ENCODE measurements at regions not wholly inside any gene's neighbourhood (a gene's known extent, or its start where the extent isn't known, plus 50 kb on each side); places are given as distances from the start of the nearest gene placed in this dataset.

DNA sequence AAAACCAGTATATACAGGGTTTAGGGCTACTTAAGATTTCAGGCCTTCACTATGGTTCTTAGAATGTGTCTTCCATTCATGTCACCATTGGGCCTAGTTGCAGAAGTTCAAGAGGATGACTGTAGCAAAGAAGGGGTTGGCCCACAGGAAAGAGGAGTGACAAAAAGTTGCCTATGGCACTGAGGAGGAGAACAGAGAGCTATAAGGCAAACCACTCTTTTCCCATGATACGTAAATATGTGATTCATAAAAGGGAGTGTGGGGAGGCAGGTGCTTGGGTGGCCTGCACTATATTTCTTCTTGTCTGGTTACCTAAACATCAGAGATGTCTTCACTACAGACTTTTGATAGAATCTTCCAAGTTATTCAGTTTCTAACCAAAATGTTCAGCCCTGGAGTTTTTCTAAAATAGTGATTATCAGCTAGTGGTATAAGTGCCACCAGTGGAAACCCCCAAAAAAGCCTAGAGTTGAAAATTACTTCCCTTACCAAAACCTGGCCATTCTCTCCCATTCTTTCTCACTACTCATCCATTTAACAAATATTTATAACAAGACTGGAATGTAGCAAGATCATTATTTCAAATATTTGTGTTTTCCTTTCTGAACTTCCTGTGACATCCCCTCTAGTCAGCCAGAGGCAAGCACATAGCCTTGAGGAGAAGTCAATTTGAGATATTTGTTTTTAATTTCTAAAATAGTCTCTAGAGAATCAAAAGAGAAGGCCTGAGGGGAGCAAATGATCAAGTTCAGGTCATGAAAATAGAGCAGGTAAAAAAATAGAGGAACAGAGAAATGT lies 367.4 kb downstream of the EFNA5 start:
- Histone ChIP-seq H3K4me1 (ENCODE audit: control insufficient read depth in 5 of 5, insufficient read depth in 5 of 5, low read length in 5 of 5) (peaks cover 0 to 7% (median 0%) of the 10 kb centered on the region in 5 donors), H3K9ac (ENCODE audit: insufficient read depth in 1 of 2, low read length in 2 of 2) (no peak overlapping the region), H3K27ac (ENCODE audit: low read depth in 1 of 2, low read length in 1 of 2) (no peak overlapping the region), H3K36me3 (ENCODE audit: control insufficient read depth in 4 of 4, insufficient read depth in 4 of 4, low read length in 4 of 4) (no peaks in the 10 kb centered on the region), H3K9me3 (ENCODE audit: control insufficient read depth in 4 of 4, insufficient read depth in 3 of 4, low read length in 3 of 4) (no peaks in the 10 kb centered on the region), H3K4me3 (no peak overlapping the region), H3K27me3 (ENCODE audit: control insufficient read depth in 3 of 3, insufficient read depth in 3 of 3, low read length in 2 of 3) (no peaks in the 10 kb centered on the region)
- TF ChIP-seq CTCF (IDR thresholded peaks at IDR 0.05; ENCODE audit: control extremely low read depth, extremely low read depth), result no peak
- ATAC-seq (ENCODE audit: insufficient read depth, low FRiP score) (no peak), DNase-seq (no peak)
- WGBS, 2 donors, result 100% methylated on average over 1 of the region's 1 CpG

DNA sequence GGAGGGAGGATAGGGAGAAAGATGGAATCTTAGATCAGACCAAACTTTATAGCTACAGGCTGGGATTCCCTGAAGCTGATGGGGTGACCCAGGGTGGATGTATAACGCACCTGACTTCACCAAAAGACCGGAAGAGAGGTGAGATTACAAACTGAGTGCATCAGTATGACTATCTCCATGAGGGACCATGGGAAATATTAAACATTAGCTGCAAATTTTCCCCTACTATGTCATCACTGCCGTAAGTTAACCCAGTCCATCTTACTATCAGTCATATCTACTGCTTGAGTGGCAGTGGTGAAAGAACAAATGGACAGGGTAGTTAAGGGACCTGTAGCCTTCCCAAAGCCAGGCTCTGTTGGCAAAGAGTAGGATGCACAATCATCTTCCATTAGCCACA lies 368.3 kb downstream of the EFNA5 start:
- Histone ChIP-seq H3K4me1 (ENCODE audit: control insufficient read depth in 5 of 5, insufficient read depth in 5 of 5, low read length in 5 of 5) (peaks cover 0 to 7% (median 0%) of the 10 kb centered on the region in 5 donors), H3K27ac (ENCODE audit: low read depth in 1 of 2, low read length in 1 of 2) (no peak overlapping the region), H3K9me3 (ENCODE audit: control insufficient read depth in 4 of 4, insufficient read depth in 3 of 4, low read length in 3 of 4) (no peaks in the 10 kb centered on the region), H3K36me3 (ENCODE audit: control insufficient read depth in 4 of 4, insufficient read depth in 4 of 4, low read length in 4 of 4) (no peaks in the 10 kb centered on the region), H3K9ac (ENCODE audit: insufficient read depth in 1 of 2, low read length in 2 of 2) (no peak overlapping the region), H3K4me3 (no peak overlapping the region), H3K27me3 (ENCODE audit: control insufficient read depth in 3 of 3, insufficient read depth in 3 of 3, low read length in 2 of 3) (no peaks in the 10 kb centered on the region)
- 88 to 95% methylated on average over 3 of the region's 3 CpGs for WGBS, 2 donors
- TF ChIP-seq CTCF (IDR thresholded peaks at IDR 0.05; ENCODE audit: control extremely low read depth, extremely low read depth), result no peak
- ATAC-seq (ENCODE audit: insufficient read depth, low FRiP score), result no peak
- no peak for DNase-seq

- H3K4me3 ChIP-seq, result no peak overlapping the region
- no peaks in the 10 kb centered on the region for H3K27me3 ChIP-seq (ENCODE audit: control insufficient read depth in 3 of 3, insufficient read depth in 3 of 3, low read length in 2 of 3)
- no peak for ATAC-seq (ENCODE audit: insufficient read depth, low FRiP score)
- no peak for DNase-seq
- no peaks in the 10 kb centered on the region for H3K36me3 ChIP-seq (ENCODE audit: control insufficient read depth in 4 of 4, insufficient read depth in 4 of 4, low read length in 4 of 4)
- WGBS, 2 donors, result 76% methylated on average over 3 of the region's 3 CpGs
- no peak overlapping the region for H3K9ac ChIP-seq (ENCODE audit: insufficient read depth in 1 of 2, low read length in 2 of 2)
- H3K27ac ChIP-seq (ENCODE audit: low read depth in 1 of 2, low read length in 1 of 2), result no peak overlapping the region
- TF ChIP-seq CTCF (IDR thresholded peaks at IDR 0.05; ENCODE audit: control extremely low read depth, extremely low read depth), result no peak
- no peaks in the 10 kb centered on the region for H3K9me3 ChIP-seq (ENCODE audit: control insufficient read depth in 4 of 4, insufficient read depth in 3 of 4, low read length in 3 of 4)
- peaks cover 0 to 7% (median 0%) of the 10 kb centered on the region in 5 donors for H3K4me1 ChIP-seq (ENCODE audit: control insufficient read depth in 5 of 5, insufficient read depth in 5 of 5, low read length in 5 of 5)
Measured at GRCh38 chr5:107301999-107302398, 368.7 kb downstream of the EFNA5 start.
